ENCODE measurements at regions not wholly inside any gene's neighbourhood (a gene's known extent, or its start where the extent isn't known, plus 50 kb on each side); places are given as distances from the start of the nearest gene placed in this dataset.

GRCh38 chr14:97866195-97866594 is 1069.0 kb downstream of the VRK1 start:
- no peak for DNase-seq (ENCODE audit: low read depth)
- H3K4me3 ChIP-seq (ENCODE audit: low read depth, low read length), result no peak overlapping the region

GRCh38 chr14:97866664-97867063 is 1069.5 kb downstream of the VRK1 start:
- no peak for DNase-seq (ENCODE audit: low read depth)
- TF ChIP-seq CTCF (conservative IDR thresholded peaks at IDR 0.05; ENCODE audit: low read depth, low read length), result no peak
- no peak overlapping the region for H3K4me3 ChIP-seq (ENCODE audit: low read depth, low read length)

More at GRCh38 chr14:97866195-97866594, 1069.0 kb downstream of the VRK1 start:
- TF ChIP-seq CTCF (conservative IDR thresholded peaks at IDR 0.05; ENCODE audit: low read depth, low read length), result no peak

- no peak for DNase-seq (ENCODE audit: low read depth)
These were observed 1076.1 kb downstream of the VRK1 start for GRCh38 chr14:97873291-97873690.

GRCh38 chr14:97874394-97874793 is 1077.2 kb downstream of the VRK1 start:
- DNase-seq (ENCODE audit: low read depth), result no peak
- no peak overlapping the region for H3K4me3 ChIP-seq (ENCODE audit: low read depth, low read length)
- TF ChIP-seq CTCF (conservative IDR thresholded peaks at IDR 0.05; ENCODE audit: low read depth, low read length), result no peak

More at GRCh38 chr14:97873291-97873690, 1076.1 kb downstream of the VRK1 start:
- TF ChIP-seq CTCF (conservative IDR thresholded peaks at IDR 0.05; ENCODE audit: low read depth, low read length), result no peak
- H3K4me3 ChIP-seq (ENCODE audit: low read depth, low read length), result no peak overlapping the region

GRCh38 chr14:97878206-97878605 is 1081.0 kb downstream of the VRK1 start:
- no peak overlapping the region for H3K4me3 ChIP-seq (ENCODE audit: low read depth, low read length)
- TF ChIP-seq CTCF (conservative IDR thresholded peaks at IDR 0.05; ENCODE audit: low read depth, low read length), result no peak
- no peak for DNase-seq (ENCODE audit: low read depth)

- DNase-seq (ENCODE audit: low read depth), result no peak
- TF ChIP-seq CTCF (conservative IDR thresholded peaks at IDR 0.05; ENCODE audit: low read depth, low read length), result no peak
- H3K4me3 ChIP-seq (ENCODE audit: low read depth, low read length), result no peak overlapping the region
These were observed 1081.5 kb downstream of the VRK1 start for GRCh38 chr14:97878727-97879126.

- DNase-seq (ENCODE audit: low read depth), result no peak
- no peak for TF ChIP-seq CTCF (conservative IDR thresholded peaks at IDR 0.05; ENCODE audit: low read depth, low read length)
- no peak overlapping the region for H3K4me3 ChIP-seq (ENCODE audit: low read depth, low read length)
These were observed 1090.5 kb downstream of the VRK1 start for GRCh38 chr14:97887690-97888089.

Data from epithelial cell of proximal tubule (primary cell).